Natural killer cell (primary cell): ENCODE measurements at regions not wholly inside any gene's neighbourhood (a gene's known extent, or its start where the extent isn't known, plus 50 kb on each side); places are given as distances from the start of the nearest gene placed in this dataset.

Experiments
- ATAC-seq, 3 donors: fragments of 150-1000 bp in 2 of 3; fragments of 200-7000 bp in 1 of 3; cut with Tn5 transposase; 1 replicate in 1 of 3; 2 replicates in 2 of 3; pipeline ENCODE4 v1.10.0; 2021; ENCODE audit warnings: mild to moderate bottlenecking in 2 of 3, moderate library complexity in 2 of 3
- DNase-seq, 2 donors: peaks; one replicate each; pipeline versions ENCODE4 v3.0.0 to v3.0.0-alpha.2; 2013 to 2021; ENCODE audit warnings: mixed read lengths in 1 of 2
- H3K27ac ChIP-seq: one replicate; pipeline ENCODE4 v1.5.1; 2013; ENCODE audit warnings: mild to moderate bottlenecking, low read length
- H3K27me3 ChIP-seq: one replicate; pipeline ENCODE4 v1.6.1; 2013; ENCODE audit warnings: low read length; ENCODE audit not compliant: control insufficient read depth, insufficient read depth
- H3K36me3 ChIP-seq: one replicate; pipeline ENCODE4 v1.6.1; 2013; ENCODE audit warnings: low read length; ENCODE audit not compliant: control insufficient read depth, insufficient read depth
- H3K4me1 ChIP-seq: one replicate; pipeline ENCODE4 v1.6.1; 2013; ENCODE audit warnings: low read length; ENCODE audit not compliant: control insufficient read depth, insufficient read depth
- H3K4me3 ChIP-seq: one replicate; pipeline ENCODE4 v1.5.1; 2013; ENCODE audit warnings: low read length
- H3K9me3 ChIP-seq: one replicate; pipeline ENCODE4 v1.6.1; 2013; ENCODE audit warnings: low read length; ENCODE audit not compliant: control insufficient read depth, insufficient read depth
- H3K27ac Mint-ChIP-seq, 2 donors: one replicate each; pipeline ENCODE4 v1.8.0; 2022; ENCODE audit warnings: mild to moderate bottlenecking in 2 of 2, mixed read lengths in 2 of 2, moderate library complexity in 1 of 2
- H3K27me3 Mint-ChIP-seq, 2 donors: one replicate each; pipeline ENCODE4 v1.8.0; 2022; ENCODE audit warnings: low read depth in 2 of 2, mixed read lengths in 2 of 2
- H3K36me3 Mint-ChIP-seq: one replicate; pipeline ENCODE4 v1.8.0; 2022; ENCODE audit warnings: mixed read lengths
- H3K4me1 Mint-ChIP-seq, 2 donors: one replicate each; pipeline ENCODE4 v1.8.0; 2022; ENCODE audit warnings: mixed read lengths in 2 of 2
- H3K4me3 Mint-ChIP-seq: one replicate; pipeline ENCODE4 v1.8.0; 2022; ENCODE audit warnings: mild to moderate bottlenecking, moderate library complexity, mixed read lengths
- H3K9me3 Mint-ChIP-seq, 2 donors: one replicate each; pipeline ENCODE4 v1.8.0; 2022; ENCODE audit warnings: mixed read lengths in 2 of 2
- CTCF ChIP-seq: fragments of 200-600 bp; IDR thresholded peaks from one replicate; pipeline ENCODE4 v1.8.0; 2022; ENCODE audit warnings: antibody characterized with exemption
- WGBS: methylation state at CpG from one replicate; pipeline ENCODE4 v1.1.7; 2013; ENCODE audit warnings: missing lambda C conversion rate; ENCODE audit not compliant: insufficient coverage; 5-methylcytosine and 5-hydroxymethylcytosine counted together
- intact Hi-C: fragments of 100-400 bp; cut with micrococcal nuclease; formaldehyde crosslinking; loops from one replicate; pipeline ENCODE4 v1.14.2; 2022

DNA sequence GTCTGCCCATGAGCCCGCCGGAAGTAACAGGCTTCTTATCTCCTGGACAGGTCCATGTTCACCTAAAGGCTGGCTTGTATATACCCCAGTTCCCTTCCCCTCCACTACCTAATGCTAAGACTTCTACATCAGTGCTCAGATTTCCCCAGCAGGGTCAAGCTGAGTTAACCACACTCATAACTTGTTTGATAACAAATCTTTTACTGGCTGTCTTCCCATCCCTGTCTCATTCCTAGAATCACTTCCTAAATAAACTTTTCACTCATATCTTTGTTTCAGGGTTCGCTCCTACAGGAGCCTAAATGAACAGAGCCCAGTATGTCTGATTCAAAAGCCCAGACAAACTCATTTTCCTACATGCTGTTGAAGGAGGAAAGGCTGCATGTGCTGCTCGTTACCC is 94.0 kb upstream of the SOX11 start:
- no peaks in the 10 kb centered on the region for H3K9me3 ChIP-seq
- no peaks in the 10 kb centered on the region for H3K4me1 ChIP-seq
- Mint-ChIP-seq H3K27me3 (no peaks in the 10 kb centered on the region), H3K4me1 (no peaks in the 10 kb centered on the region), H3K36me3 (no peaks in the 10 kb centered on the region), H3K27ac (no peak overlapping the region), H3K9me3 (peaks cover 11 to 15% of the 10 kb centered on the region in 2 donors), H3K4me3 (no peak overlapping the region)
- WGBS, result 92% methylated on average over 4 of the region's 4 CpGs
- no peak for DNase-seq
- no peak for ATAC-seq
- no peaks in the 10 kb centered on the region for H3K27me3 ChIP-seq
- H3K4me3 ChIP-seq, result no peak overlapping the region
- no peak overlapping the region for H3K27ac ChIP-seq
- TF ChIP-seq CTCF, result no peak
- no peaks in the 10 kb centered on the region for H3K36me3 ChIP-seq
- intact Hi-C loops, result no loop called here

DNA sequence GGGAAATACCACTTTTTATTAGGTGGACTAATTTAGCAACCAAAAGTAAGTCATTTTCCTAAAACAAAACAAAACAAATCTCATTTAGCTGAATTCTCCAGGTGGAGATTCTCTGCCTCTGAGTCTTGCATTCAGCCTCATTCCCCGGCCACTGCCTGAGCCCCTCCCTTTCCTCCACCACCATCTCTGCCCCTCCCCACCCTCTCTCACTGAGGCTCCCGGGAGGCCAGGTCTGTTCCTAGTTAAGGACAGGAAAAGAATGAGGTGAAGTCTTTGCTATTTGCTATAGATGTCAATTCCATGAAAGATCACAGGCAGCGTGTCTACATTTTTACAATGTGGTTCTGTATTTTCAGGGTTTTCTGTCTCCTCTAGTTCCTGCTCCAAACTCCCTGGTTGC is 83.0 kb upstream of the SOX11 start:
- Histone ChIP-seq H3K9me3 (peaks cover 5% of the 10 kb centered on the region), H3K4me1 (no peaks in the 10 kb centered on the region), H3K4me3 (no peak overlapping the region), H3K27me3 (no peaks in the 10 kb centered on the region), H3K27ac (no peak overlapping the region), H3K36me3 (no peaks in the 10 kb centered on the region)
- H3K27ac Mint-ChIP-seq, result no peak overlapping the region
- no peaks in the 10 kb centered on the region for H3K27me3 Mint-ChIP-seq
- H3K4me1 Mint-ChIP-seq, result no peaks in the 10 kb centered on the region
- intact Hi-C loops, result no loop called here
- H3K36me3 Mint-ChIP-seq, result no peaks in the 10 kb centered on the region
- DNase-seq (no peak), ATAC-seq (no peak)
- no peak for TF ChIP-seq CTCF
- 42% methylated on average over 2 of the region's 3 CpGs for WGBS
- H3K9me3 Mint-ChIP-seq, result peaks cover 18 to 25% of the 10 kb centered on the region in 2 donors
- no peak overlapping the region for H3K4me3 Mint-ChIP-seq

GRCh38 chr2:5612666-5613065 is 79.5 kb upstream of the SOX11 start:
- H3K36me3 Mint-ChIP-seq, result no peaks in the 10 kb centered on the region
- no peaks in the 10 kb centered on the region for H3K36me3 ChIP-seq
- WGBS, result 71% methylated on average over 3 of the region's 3 CpGs
- H3K27ac Mint-ChIP-seq, result no peak overlapping the region
- no peak overlapping the region for H3K4me3 ChIP-seq
- no peak for DNase-seq
- H3K4me1 Mint-ChIP-seq, result no peaks in the 10 kb centered on the region
- peaks cover 3% of the 10 kb centered on the region for H3K9me3 ChIP-seq
- ATAC-seq, result no peak
- no peak overlapping the region for H3K4me3 Mint-ChIP-seq
- TF ChIP-seq CTCF, result no peak
- no peaks in the 10 kb centered on the region for H3K27me3 Mint-ChIP-seq
- no peaks in the 10 kb centered on the region for H3K27me3 ChIP-seq
- no peak overlapping the region for H3K27ac ChIP-seq
- H3K4me1 ChIP-seq, result no peaks in the 10 kb centered on the region
- intact Hi-C loops, result no loop called here
- peaks cover 19 to 28% of the 10 kb centered on the region in 2 donors for H3K9me3 Mint-ChIP-seq

- no peak overlapping the region for H3K4me3 ChIP-seq
- intact Hi-C loops, result no loop called here
- WGBS, result 63% methylated on average over 3 of the region's 3 CpGs
- H3K36me3 ChIP-seq, result no peaks in the 10 kb centered on the region
- Mint-ChIP-seq H3K4me1 (no peaks in the 10 kb centered on the region), H3K36me3 (no peaks in the 10 kb centered on the region), H3K4me3 (no peak overlapping the region), H3K27me3 (no peaks in the 10 kb centered on the region), H3K27ac (no peak overlapping the region), H3K9me3 (peaks cover 16 to 27% of the 10 kb centered on the region in 2 donors)
- no peaks in the 10 kb centered on the region for H3K27me3 ChIP-seq
- no peaks in the 10 kb centered on the region for H3K4me1 ChIP-seq
- TF ChIP-seq CTCF, result no peak
- H3K27ac ChIP-seq, result no peak overlapping the region
- H3K9me3 ChIP-seq, result peaks cover 3% of the 10 kb centered on the region
- ATAC-seq (no peak), DNase-seq (no peak)
Observed at GRCh38 chr2:5616019-5616418, 76.2 kb upstream of the SOX11 start.
